ENCODE measurements at regions not wholly inside any gene's neighbourhood (a gene's known extent, or its start where the extent isn't known, plus 50 kb on each side); places are given as distances from the start of the nearest gene placed in this dataset.

DNA sequence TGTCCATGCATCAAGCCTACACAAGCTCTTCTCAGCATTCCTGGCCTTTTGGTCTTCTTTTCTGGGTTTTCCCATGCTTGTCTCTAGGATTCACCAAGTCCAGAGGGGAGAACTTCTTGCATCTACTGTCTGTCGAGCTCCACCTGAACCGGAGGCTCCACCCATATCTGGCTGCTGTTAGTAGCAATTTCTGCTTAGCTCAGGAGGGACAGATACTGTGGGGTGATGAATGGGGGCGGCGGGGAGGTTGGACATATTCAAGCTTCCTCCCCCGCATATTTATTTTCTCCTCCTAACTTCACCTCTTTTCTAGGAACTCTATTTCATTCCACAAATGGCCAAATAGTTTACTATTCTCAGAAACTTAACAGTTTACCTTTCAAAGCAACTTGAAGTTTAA lies 163.5 kb downstream of the PTH2R start:
- no peaks in the 10 kb centered on the region for H3K36me3 Mint-ChIP-seq (ENCODE audit: low read depth)
- H3K9me3 Mint-ChIP-seq = peaks cover 3% of the 10 kb centered on the region
- Histone ChIP-seq H3K4me1 (ENCODE audit: insufficient read depth, low read length) (no peaks in the 10 kb centered on the region), H3K4me3 (ENCODE audit: low read length) (no peak overlapping the region), H3K27ac (ENCODE audit: low read depth in 1 of 2, low read length in 2 of 2) (no peak overlapping the region), H3K27me3 (ENCODE audit: control insufficient read depth in 1 of 2, insufficient read depth in 2 of 2, low read length in 2 of 2) (no peaks in the 10 kb centered on the region), H3K36me3 (ENCODE audit: insufficient read depth, low read length) (no peaks in the 10 kb centered on the region), H3K9me3 (ENCODE audit: control insufficient read depth in 1 of 2, insufficient read depth in 1 of 2, low read length in 2 of 2) (peaks cover 0 to 5% of the 10 kb centered on the region in 2 experiments)
- CTCF ChIA-PET = interaction anchor here (1.2 kb wide), 1 partner anchor 11 kb away, joined by 3 read pairs; no protein-coding TSS in a partner anchor
- no peak for ATAC-seq (ENCODE audit: poor library complexity)
- TF ChIP-seq, protein P1, sequence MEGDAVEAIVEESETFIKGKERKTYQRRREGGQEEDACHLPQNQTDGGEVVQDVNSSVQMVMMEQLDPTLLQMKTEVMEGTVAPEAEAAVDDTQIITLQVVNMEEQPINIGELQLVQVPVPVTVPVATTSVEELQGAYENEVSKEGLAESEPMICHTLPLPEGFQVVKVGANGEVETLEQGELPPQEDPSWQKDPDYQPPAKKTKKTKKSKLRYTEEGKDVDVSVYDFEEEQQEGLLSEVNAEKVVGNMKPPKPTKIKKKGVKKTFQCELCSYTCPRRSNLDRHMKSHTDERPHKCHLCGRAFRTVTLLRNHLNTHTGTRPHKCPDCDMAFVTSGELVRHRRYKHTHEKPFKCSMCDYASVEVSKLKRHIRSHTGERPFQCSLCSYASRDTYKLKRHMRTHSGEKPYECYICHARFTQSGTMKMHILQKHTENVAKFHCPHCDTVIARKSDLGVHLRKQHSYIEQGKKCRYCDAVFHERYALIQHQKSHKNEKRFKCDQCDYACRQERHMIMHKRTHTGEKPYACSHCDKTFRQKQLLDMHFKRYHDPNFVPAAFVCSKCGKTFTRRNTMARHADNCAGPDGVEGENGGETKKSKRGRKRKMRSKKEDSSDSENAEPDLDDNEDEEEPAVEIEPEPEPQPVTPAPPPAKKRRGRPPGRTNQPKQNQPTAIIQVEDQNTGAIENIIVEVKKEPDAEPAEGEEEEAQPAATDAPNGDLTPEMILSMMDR (IDR thresholded peaks at IDR 0.05) = no peak
- POLR2A ChIA-PET = no interaction called here
- DNase-seq = no peak
- no peaks in the 10 kb centered on the region for H3K4me1 Mint-ChIP-seq (ENCODE audit: low read depth)
- intact Hi-C loops (cut with DNase I, micrococcal nuclease) = no loop called here
- H3K4me3 Mint-ChIP-seq = no peak overlapping the region
- no peak overlapping the region for H3K27ac Mint-ChIP-seq
- H3K27me3 Mint-ChIP-seq = no peaks in the 10 kb centered on the region

DNA sequence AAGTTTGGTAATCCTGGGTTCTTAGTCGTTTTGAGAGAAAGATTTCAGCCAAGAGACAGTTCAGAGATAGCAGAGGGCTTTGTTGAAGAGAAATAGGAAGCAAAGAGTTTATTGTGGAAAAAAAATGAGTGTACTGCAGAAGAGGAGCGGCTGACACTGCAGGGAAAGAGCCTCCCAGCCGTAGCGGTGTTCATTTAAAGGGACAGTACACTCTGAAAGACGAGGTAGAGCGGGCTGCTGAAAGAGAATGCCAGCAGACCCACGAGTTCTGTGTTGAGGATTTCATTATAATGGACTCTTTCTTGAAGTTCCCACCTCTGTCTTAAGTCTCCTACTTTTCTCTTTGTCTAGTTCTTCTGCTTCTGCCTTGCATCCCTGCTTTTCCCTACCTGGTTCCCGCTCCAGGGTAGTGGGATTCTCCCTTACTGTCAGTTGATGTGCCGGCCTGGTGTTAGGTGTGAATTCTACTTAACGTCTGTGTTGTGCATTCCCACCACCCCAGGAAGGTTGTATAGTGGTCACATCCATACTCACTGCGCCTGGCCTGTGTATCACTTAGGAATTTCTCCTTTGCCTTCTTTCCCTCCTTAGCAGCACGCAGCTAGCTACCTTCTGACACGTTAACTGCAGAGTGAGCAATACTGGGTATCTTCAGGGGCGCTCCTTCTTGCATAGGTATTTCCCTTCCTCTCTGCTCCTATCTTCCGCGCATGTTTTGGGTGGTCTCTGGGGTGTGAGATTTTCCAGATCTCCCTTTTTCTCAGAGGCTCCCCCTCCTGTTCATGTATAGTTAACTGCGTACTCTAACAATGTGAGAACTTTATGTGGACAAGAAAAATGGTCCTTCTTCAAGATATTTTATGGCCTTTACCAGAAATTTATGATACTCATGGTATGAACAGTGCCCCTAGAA lies 164.5 kb downstream of the PTH2R start:
- no peaks in the 10 kb centered on the region for H3K27me3 Mint-ChIP-seq
- POLR2A ChIA-PET = no interaction called here
- H3K9me3 Mint-ChIP-seq = peaks cover 3% of the 10 kb centered on the region
- ATAC-seq (ENCODE audit: poor library complexity) = no peak
- H3K4me1 Mint-ChIP-seq (ENCODE audit: low read depth) = no peaks in the 10 kb centered on the region
- H3K4me3 Mint-ChIP-seq = no peak overlapping the region
- DNase-seq = no peak
- H3K9me3 ChIP-seq (ENCODE audit: control insufficient read depth in 1 of 2, insufficient read depth in 1 of 2, low read length in 2 of 2) = peaks cover 0 to 5% of the 10 kb centered on the region in 2 experiments
- H3K36me3 ChIP-seq (ENCODE audit: insufficient read depth, low read length) = no peaks in the 10 kb centered on the region
- H3K27me3 ChIP-seq (ENCODE audit: control insufficient read depth in 1 of 2, insufficient read depth in 2 of 2, low read length in 2 of 2) = no peaks in the 10 kb centered on the region
- TF ChIP-seq, protein P1 (IDR thresholded peaks at IDR 0.05) = no peak
- no peak overlapping the region for H3K4me3 ChIP-seq (ENCODE audit: low read length)
- intact Hi-C loops (cut with DNase I, micrococcal nuclease) = no loop called here
- H3K27ac ChIP-seq (ENCODE audit: low read depth in 1 of 2, low read length in 2 of 2) = no peak overlapping the region
- CTCF ChIA-PET = no interaction called here
- H3K36me3 Mint-ChIP-seq (ENCODE audit: low read depth) = no peaks in the 10 kb centered on the region
- H3K4me1 ChIP-seq (ENCODE audit: insufficient read depth, low read length) = no peaks in the 10 kb centered on the region
- no peak overlapping the region for H3K27ac Mint-ChIP-seq

DNA sequence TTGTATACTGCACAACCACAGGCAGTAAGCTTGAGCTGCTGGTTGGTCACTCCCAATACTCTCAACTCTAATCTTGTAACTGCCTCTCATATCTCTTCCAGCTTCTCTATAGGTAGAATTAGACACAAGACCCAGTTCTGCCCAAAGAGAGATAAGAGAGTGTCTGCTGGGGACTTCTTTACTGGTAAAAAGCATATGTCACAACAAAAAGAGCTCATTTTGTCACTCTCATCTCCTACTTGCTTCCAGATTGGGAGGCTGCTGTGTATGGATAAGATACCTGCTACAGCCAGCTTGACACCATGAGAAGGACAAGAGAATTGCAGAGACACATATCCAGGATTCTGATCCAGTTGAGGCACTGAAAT lies 165.2 kb downstream of the PTH2R start:
- H3K27me3 Mint-ChIP-seq = no peaks in the 10 kb centered on the region
- no peak overlapping the region for H3K4me3 Mint-ChIP-seq

More for the DNA sequence above, 165.2 kb downstream of the PTH2R start:
- Histone ChIP-seq H3K4me3 (ENCODE audit: low read length) (no peak overlapping the region), H3K4me1 (ENCODE audit: insufficient read depth, low read length) (no peaks in the 10 kb centered on the region), H3K9me3 (ENCODE audit: control insufficient read depth in 1 of 2, insufficient read depth in 1 of 2, low read length in 2 of 2) (peaks cover 0 to 5% of the 10 kb centered on the region in 2 experiments), H3K36me3 (ENCODE audit: insufficient read depth, low read length) (no peaks in the 10 kb centered on the region), H3K27ac (ENCODE audit: low read depth in 1 of 2, low read length in 2 of 2) (no peak overlapping the region), H3K27me3 (ENCODE audit: control insufficient read depth in 1 of 2, insufficient read depth in 2 of 2, low read length in 2 of 2) (no peaks in the 10 kb centered on the region)
- TF ChIP-seq, protein P1 (IDR thresholded peaks at IDR 0.05) = no peak
- intact Hi-C loops (cut with DNase I, micrococcal nuclease) = no loop called here
- ChIA-PET POLR2A (no interaction called here), CTCF (no interaction called here)
- ATAC-seq (ENCODE audit: poor library complexity) (no peak), DNase-seq (no peak)
- no peaks in the 10 kb centered on the region for H3K4me1 Mint-ChIP-seq (ENCODE audit: low read depth)
- peaks cover 4% of the 10 kb centered on the region for H3K9me3 Mint-ChIP-seq
- no peaks in the 10 kb centered on the region for H3K36me3 Mint-ChIP-seq (ENCODE audit: low read depth)
- H3K27ac Mint-ChIP-seq = no peak overlapping the region

All from CD4-positive, alpha-beta T cell (primary cell).